AG04450 (cell line): ENCODE measurements at regions not wholly inside any gene's neighbourhood (a gene's known extent, or its start where the extent isn't known, plus 50 kb on each side); places are given as distances from the start of the nearest gene placed in this dataset.

Experiments
- CTCF ChIA-PET: fragments of 300-600, 350-600 bp; formaldehyde crosslinking; extraction: SDS; loops from one replicate; lab custom pipeline; 2022; ENCODE audit warnings: antibody characterized with exemption, inconsistent platforms; lab: Charles Lee
- POLR2A ChIA-PET: fragments of 350-600 bp; formaldehyde crosslinking; extraction: SDS; loops from one replicate; lab custom pipeline; 2021; ENCODE audit warnings: antibody characterized with exemption, inconsistent platforms; lab: Yijun Ruan, JAX
- DNase-seq: peaks from one replicate; pipeline ENCODE4 v3.0.0-alpha.2; 2011; ENCODE audit warnings: low read depth, low spot score
- H3K27ac ChIP-seq: one replicate; pipeline ENCODE4 v1.5.1; 2012; ENCODE audit warnings: low read depth, low read length, control low read depth
- H3K27me3 ChIP-seq: one replicate; pipeline ENCODE4 v1.6.0; 2012; ENCODE audit warnings: low read length; ENCODE audit not compliant: control insufficient read depth, insufficient read depth
- H3K4me3 ChIP-seq: 2 replicates; pipeline ENCODE4 v1.5.1; 2011; ENCODE audit warnings: mild to moderate bottlenecking, low read depth, low read length, control low read depth
- H3K9me3 ChIP-seq: 2 replicates; pipeline ENCODE4 v1.5.1; 2012; ENCODE audit warnings: low read length; ENCODE audit not compliant: control insufficient read depth, insufficient read depth
- CTCF ChIP-seq: IDR thresholded peaks from 2 replicates; pipeline ENCODE4 v1.5.1; 2011; ENCODE audit warnings: low read depth, low read length, control low read depth, inconsistent platforms

- ChIA-PET CTCF (no interaction called here), POLR2A (no interaction called here)
- Histone ChIP-seq H3K4me3 (no peak overlapping the region), H3K9me3 (no peaks in the 10 kb centered on the region), H3K27me3 (no peaks in the 10 kb centered on the region), H3K27ac (no peak overlapping the region)
- DNase-seq, result no peak
- TF ChIP-seq CTCF, result no peak
Measured at GRCh38 chr18:44033144-44033701, 647.5 kb upstream of the SETBP1 start.

GRCh38 chr18:44035554-44035953 lies 645.1 kb upstream of the SETBP1 start:
- Histone ChIP-seq H3K27me3 (no peaks in the 10 kb centered on the region), H3K4me3 (no peak overlapping the region), H3K27ac (no peak overlapping the region), H3K9me3 (no peaks in the 10 kb centered on the region)
- no peak for TF ChIP-seq CTCF
- DNase-seq, result no peak
- CTCF ChIA-PET, result no interaction called here
- POLR2A ChIA-PET, result interaction anchor here (0.5 kb wide), 1 partner anchor 251 kb away, joined by 3 read pairs; no protein-coding TSS in a partner anchor

- POLR2A ChIA-PET, result no interaction called here
- Histone ChIP-seq H3K9me3 (no peaks in the 10 kb centered on the region), H3K27ac (no peak overlapping the region), H3K27me3 (no peaks in the 10 kb centered on the region), H3K4me3 (no peak overlapping the region)
- DNase-seq, result no peak
- no peak for TF ChIP-seq CTCF
- CTCF ChIA-PET, result no interaction called here
Measured at GRCh38 chr18:44036501-44036900, 644.2 kb upstream of the SETBP1 start.

- no peak for DNase-seq
- no peak for TF ChIP-seq CTCF
- ChIA-PET CTCF (no interaction called here), POLR2A (no interaction called here)
- Histone ChIP-seq H3K4me3 (no peak overlapping the region), H3K9me3 (no peaks in the 10 kb centered on the region), H3K27me3 (no peaks in the 10 kb centered on the region), H3K27ac (no peak overlapping the region)
Measured at GRCh38 chr18:44039216-44039615, 641.5 kb upstream of the SETBP1 start.

GRCh38 chr18:44039826-44040225 lies 640.9 kb upstream of the SETBP1 start:
- Histone ChIP-seq H3K27me3 (no peaks in the 10 kb centered on the region), H3K4me3 (no peak overlapping the region), H3K27ac (no peak overlapping the region), H3K9me3 (no peaks in the 10 kb centered on the region)
- CTCF ChIA-PET, result no interaction called here
- TF ChIP-seq CTCF, result no peak
- DNase-seq, result no peak
- POLR2A ChIA-PET, result no interaction called here
